PFSK-1 (cell line): ENCODE measurements at regions not wholly inside any gene's neighbourhood (a gene's known extent, or its start where the extent isn't known, plus 50 kb on each side); places are given as distances from the start of the nearest gene placed in this dataset.

Experiments used
- FOXP2 ChIP-seq: optimal IDR thresholded peaks from 2 replicates; pipeline ENCODE3; 2011; ENCODE audit warnings: borderline replicate concordance, control low read depth, inconsistent platforms; ENCODE audit not compliant: insufficient read depth; ENCODE audit errors: extremely low read length, extremely low read depth
- POLR2AphosphoS5 ChIP-seq: IDR thresholded peaks from 2 replicates; pipeline ENCODE4 v1.6.1; 2012; ENCODE audit warnings: low read depth, mild to moderate bottlenecking, control low read depth, low read length, moderate library complexity
- SIN3A ChIP-seq: IDR thresholded peaks from 2 replicates; pipeline ENCODE4 v1.6.1; 2012; ENCODE audit warnings: mild to moderate bottlenecking, low read length, moderate library complexity, borderline replicate concordance; ENCODE audit not compliant: insufficient read depth
- TAF1 ChIP-seq: IDR thresholded peaks from 2 replicates; pipeline ENCODE4 v1.6.1; 2012; ENCODE audit warnings: low read length, control low read depth, borderline replicate concordance; ENCODE audit not compliant: insufficient read depth
- TF ChIP-seq, protein P1 (sequence below), 2 experiments: IDR thresholded peaks; 2 replicates each; pipeline versions ENCODE4 v1.6.1 to v1.8.0; 2011 to 2012; ENCODE audit warnings: low read depth in 2 of 2, low read length in 2 of 2, control low read depth in 1 of 2, inconsistent platforms in 1 of 2, mild to moderate bottlenecking in 1 of 2, moderate library complexity in 1 of 2; ENCODE audit not compliant: insufficient read depth in 1 of 2

DNA sequence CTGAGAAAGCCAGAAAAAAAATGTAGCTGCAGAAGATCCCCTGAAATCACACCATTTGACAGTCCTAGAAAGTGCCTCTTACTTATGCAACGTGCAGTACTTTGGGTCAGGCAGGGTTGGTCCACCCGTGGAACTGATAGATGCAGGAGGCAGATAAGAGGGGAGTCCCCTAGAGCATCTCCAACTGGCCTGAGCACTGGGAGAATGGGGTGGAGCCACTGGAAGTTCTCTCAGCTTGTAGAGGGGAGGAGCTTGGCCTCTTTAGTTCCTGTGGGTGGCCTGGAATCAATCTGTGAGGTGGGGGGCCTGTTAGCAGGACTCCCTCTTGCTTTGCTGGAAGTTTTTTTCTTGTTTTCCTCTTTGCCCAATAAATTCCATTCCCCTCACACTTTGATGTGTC lies 335.7 kb upstream of the NCAM2 start:
- no peak for TF ChIP-seq FOXP2

GRCh38 chr21:20667931-20668330 lies 330.3 kb upstream of the NCAM2 start:
- TF ChIP-seq SIN3A (no peak), FOXP2 (no peak), POLR2AphosphoS5 (no peak), TAF1 (no peak)
- TF ChIP-seq, protein P1, sequence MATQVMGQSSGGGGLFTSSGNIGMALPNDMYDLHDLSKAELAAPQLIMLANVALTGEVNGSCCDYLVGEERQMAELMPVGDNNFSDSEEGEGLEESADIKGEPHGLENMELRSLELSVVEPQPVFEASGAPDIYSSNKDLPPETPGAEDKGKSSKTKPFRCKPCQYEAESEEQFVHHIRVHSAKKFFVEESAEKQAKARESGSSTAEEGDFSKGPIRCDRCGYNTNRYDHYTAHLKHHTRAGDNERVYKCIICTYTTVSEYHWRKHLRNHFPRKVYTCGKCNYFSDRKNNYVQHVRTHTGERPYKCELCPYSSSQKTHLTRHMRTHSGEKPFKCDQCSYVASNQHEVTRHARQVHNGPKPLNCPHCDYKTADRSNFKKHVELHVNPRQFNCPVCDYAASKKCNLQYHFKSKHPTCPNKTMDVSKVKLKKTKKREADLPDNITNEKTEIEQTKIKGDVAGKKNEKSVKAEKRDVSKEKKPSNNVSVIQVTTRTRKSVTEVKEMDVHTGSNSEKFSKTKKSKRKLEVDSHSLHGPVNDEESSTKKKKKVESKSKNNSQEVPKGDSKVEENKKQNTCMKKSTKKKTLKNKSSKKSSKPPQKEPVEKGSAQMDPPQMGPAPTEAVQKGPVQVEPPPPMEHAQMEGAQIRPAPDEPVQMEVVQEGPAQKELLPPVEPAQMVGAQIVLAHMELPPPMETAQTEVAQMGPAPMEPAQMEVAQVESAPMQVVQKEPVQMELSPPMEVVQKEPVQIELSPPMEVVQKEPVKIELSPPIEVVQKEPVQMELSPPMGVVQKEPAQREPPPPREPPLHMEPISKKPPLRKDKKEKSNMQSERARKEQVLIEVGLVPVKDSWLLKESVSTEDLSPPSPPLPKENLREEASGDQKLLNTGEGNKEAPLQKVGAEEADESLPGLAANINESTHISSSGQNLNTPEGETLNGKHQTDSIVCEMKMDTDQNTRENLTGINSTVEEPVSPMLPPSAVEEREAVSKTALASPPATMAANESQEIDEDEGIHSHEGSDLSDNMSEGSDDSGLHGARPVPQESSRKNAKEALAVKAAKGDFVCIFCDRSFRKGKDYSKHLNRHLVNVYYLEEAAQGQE (IDR thresholded peaks at IDR 0.05; ENCODE audit: insufficient read depth in 1 of 2, low read depth in 2 of 2, low read length in 2 of 2) = no peak

GRCh38 chr21:20685475-20685874 lies 312.7 kb upstream of the NCAM2 start:
- TF ChIP-seq POLR2AphosphoS5 = no peak
- TF ChIP-seq, protein P1 (IDR thresholded peaks at IDR 0.05; ENCODE audit: insufficient read depth in 1 of 2, low read depth in 2 of 2, low read length in 2 of 2) = no peak
- no peak for TF ChIP-seq SIN3A
- TF ChIP-seq TAF1 = no peak
- TF ChIP-seq FOXP2 = no peak

- TF ChIP-seq POLR2AphosphoS5 (no peak), TAF1 (no peak), SIN3A (no peak), FOXP2 (no peak)
- TF ChIP-seq, protein P1 (IDR thresholded peaks at IDR 0.05; ENCODE audit: insufficient read depth in 1 of 2, low read depth in 2 of 2, low read length in 2 of 2) = no peak
Observed at GRCh38 chr21:20698585-20698984, 299.6 kb upstream of the NCAM2 start.

DNA sequence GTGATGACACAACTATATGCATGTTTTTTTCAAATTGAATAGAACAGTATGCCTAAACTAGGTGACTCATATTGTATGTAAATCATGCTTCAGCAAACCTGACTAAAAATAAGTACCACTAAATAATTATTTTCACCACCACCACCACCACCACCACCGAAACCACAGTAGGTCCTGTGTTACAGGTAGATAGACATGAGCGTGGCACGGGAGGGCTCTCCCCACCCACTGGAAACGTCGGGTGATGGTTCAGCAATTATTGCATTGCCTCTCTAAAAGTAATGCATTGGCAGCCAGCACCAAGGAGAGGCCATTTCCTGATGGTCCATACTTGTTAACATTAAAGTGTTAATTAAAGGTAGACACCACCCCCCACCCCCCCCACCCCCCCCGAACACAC lies 297.0 kb upstream of the NCAM2 start:
- TF ChIP-seq, protein P1 (IDR thresholded peaks at IDR 0.05; ENCODE audit: insufficient read depth in 1 of 2, low read depth in 2 of 2, low read length in 2 of 2) = no peak
- TF ChIP-seq FOXP2 (no peak), TAF1 (no peak), POLR2AphosphoS5 (no peak), SIN3A (no peak)
